B cell (primary cell): ENCODE measurements at regions not wholly inside any gene's neighbourhood (a gene's known extent, or its start where the extent isn't known, plus 50 kb on each side); places are given as distances from the start of the nearest gene placed in this dataset.

Experiments used
- ATAC-seq: fragments of 200-7000 bp; cut with Tn5 transposase; one replicate; pipeline ENCODE4 v1.10.0; 2021; ENCODE audit warnings: low read depth, mild to moderate bottlenecking, moderate number of reproducible peaks, moderate library complexity
- CTCF ChIA-PET: fragments of 350-600 bp; sonication (Branson Sonifier 250); formaldehyde crosslinking; loops from one replicate; lab custom pipeline; 2021; ENCODE audit warnings: antibody characterized with exemption, inconsistent platforms; lab: Charles Lee
- POLR2A ChIA-PET: fragments of 350-600 bp; sonication (Branson Sonifier 250); formaldehyde crosslinking; loops from one replicate; lab custom pipeline; 2021; ENCODE audit warnings: antibody characterized with exemption; lab: Charles Lee
- DNase-seq: peaks from one replicate; pipeline ENCODE4 v3.0.0; 2013
- H2AFZ ChIP-seq: 2 replicates; pipeline ENCODE4 v1.6.1; 2012; ENCODE audit warnings: mild to moderate bottlenecking, low read depth, low read length; ENCODE audit not compliant: insufficient read depth, poor library complexity, severe bottlenecking
- H3K27ac ChIP-seq, 2 donors: 1 replicate in 1 of 2; 2 replicates in 1 of 2; pipeline ENCODE4 v1.5.1; 2012 to 2013; ENCODE audit warnings: low read length in 2 of 2, mild to moderate bottlenecking in 2 of 2, moderate library complexity in 1 of 2
- H3K27me3 ChIP-seq, 4 experiments: fragments of 200-600 bp in 1 of 4; sonication (generic) in 1 of 4; replicated peaks in 1 of 4; 1 replicate in 2 of 4; 2 replicates in 2 of 4; pipeline versions ENCODE4 v1.6.1 to v1.7.0; 2013 to 2016; ENCODE audit warnings: low read length in 3 of 4, mild to moderate bottlenecking in 2 of 4, mixed read lengths in 1 of 4, moderate library complexity in 1 of 4; ENCODE audit not compliant: insufficient read depth in 4 of 4, control insufficient read depth in 3 of 4; ENCODE audit errors: control extremely low read depth in 1 of 4
- H3K36me3 ChIP-seq, 2 experiments: replicated peaks in 1 of 2; 1 replicate in 1 of 2; 2 replicates in 1 of 2; pipeline versions ENCODE4 v1.6.1 to v1.7.1; 2013; ENCODE audit warnings: low read length in 1 of 2; ENCODE audit not compliant: insufficient read depth in 2 of 2, control insufficient read depth in 1 of 2; ENCODE audit errors: control extremely low read depth in 1 of 2, extremely low read depth in 1 of 2
- H3K4me1 ChIP-seq, 2 donors: fragments of 200-600 bp in 1 of 2; sonication (generic) in 1 of 2; 1 replicate in 1 of 2; 2 replicates in 1 of 2; pipeline versions ENCODE4 v1.5.1 to v1.6.1; 2013 to 2017; ENCODE audit warnings: low read length in 2 of 2; ENCODE audit not compliant: control insufficient read depth in 2 of 2, insufficient read depth in 2 of 2
- H3K4me2 ChIP-seq: replicated peaks from 2 replicates; pipeline ENCODE3; 2012; ENCODE audit warnings: mild to moderate bottlenecking, low read depth, low read length; ENCODE audit not compliant: poor library complexity, severe bottlenecking
- H3K4me3 ChIP-seq, 5 experiments: fragments of 200-600 bp in 1 of 5; sonication (generic) in 1 of 5; 1 replicate in 3 of 5; 2 replicates in 2 of 5; pipeline versions ENCODE4 v1.5.1 to v1.7.0; 2011 to 2016; ENCODE audit warnings: low read length in 4 of 5, mild to moderate bottlenecking in 4 of 5, low read depth in 2 of 5, control low read depth in 1 of 5, moderate library complexity in 1 of 5; ENCODE audit not compliant: insufficient read depth in 1 of 5; ENCODE audit errors: control extremely low read depth in 1 of 5, extremely low read depth in 1 of 5
- H3K79me2 ChIP-seq: fragments of 200-600 bp; sonication (generic); one replicate; pipeline ENCODE4 v1.6.0; 2016; ENCODE audit warnings: low read length; ENCODE audit not compliant: control insufficient read depth, insufficient read depth
- H3K9ac ChIP-seq: fragments of 200-600 bp; sonication (generic); 2 replicates; pipeline ENCODE4 v1.6.1; 2017; ENCODE audit warnings: mild to moderate bottlenecking, low read length, moderate library complexity
- H3K9me3 ChIP-seq, 3 donors: one replicate each; pipeline versions ENCODE4 v1.6.1 to v1.7.1; 2013; ENCODE audit warnings: low read length in 2 of 3; ENCODE audit not compliant: control insufficient read depth in 2 of 3, insufficient read depth in 1 of 3; ENCODE audit errors: control extremely low read depth in 1 of 3
- H4K20me1 ChIP-seq: 2 replicates; pipeline ENCODE4 v1.6.0; 2012; ENCODE audit warnings: mild to moderate bottlenecking, low read length; ENCODE audit not compliant: insufficient read depth, control insufficient read depth, poor library complexity, severe bottlenecking
- H3K27ac Mint-ChIP-seq: one replicate; pipeline ENCODE4 v1.8.0; 2021; ENCODE audit warnings: mixed read lengths
- H3K27me3 Mint-ChIP-seq: one replicate; pipeline ENCODE4 v1.8.0; 2021; ENCODE audit warnings: mixed read lengths
- H3K4me1 Mint-ChIP-seq: one replicate; pipeline ENCODE4 v1.8.0; 2021; ENCODE audit warnings: mixed read lengths
- H3K4me3 Mint-ChIP-seq: one replicate; pipeline ENCODE4 v1.8.0; 2021; ENCODE audit warnings: mixed read lengths
- H3K9me3 Mint-ChIP-seq: one replicate; pipeline ENCODE4 v1.8.0; 2022; ENCODE audit warnings: mixed read lengths; ENCODE audit not compliant: insufficient read depth
- CTCF ChIP-seq: fragments of 200-600 bp; IDR thresholded peaks from one replicate; pipeline ENCODE4 v1.8.0; 2022; ENCODE audit warnings: antibody characterized with exemption, mild to moderate bottlenecking
- EZH2 ChIP-seq: IDR thresholded peaks from 2 replicates; pipeline ENCODE4 v1.6.1; 2012; ENCODE audit warnings: borderline replicate concordance, low read depth, mild to moderate bottlenecking, moderate library complexity, low read length; ENCODE audit not compliant: insufficient read depth, poor library complexity, severe bottlenecking
- WGBS: methylation state at CpG from one replicate; pipeline ENCODE4 v1.1.5; 2013; ENCODE audit warnings: missing lambda C conversion rate; ENCODE audit not compliant: insufficient coverage; 5-methylcytosine and 5-hydroxymethylcytosine counted together
- intact Hi-C: fragments of 100-400 bp; cut with micrococcal nuclease; formaldehyde crosslinking; loops from one replicate; pipeline ENCODE4 v1.10.0; 2022

DNA sequence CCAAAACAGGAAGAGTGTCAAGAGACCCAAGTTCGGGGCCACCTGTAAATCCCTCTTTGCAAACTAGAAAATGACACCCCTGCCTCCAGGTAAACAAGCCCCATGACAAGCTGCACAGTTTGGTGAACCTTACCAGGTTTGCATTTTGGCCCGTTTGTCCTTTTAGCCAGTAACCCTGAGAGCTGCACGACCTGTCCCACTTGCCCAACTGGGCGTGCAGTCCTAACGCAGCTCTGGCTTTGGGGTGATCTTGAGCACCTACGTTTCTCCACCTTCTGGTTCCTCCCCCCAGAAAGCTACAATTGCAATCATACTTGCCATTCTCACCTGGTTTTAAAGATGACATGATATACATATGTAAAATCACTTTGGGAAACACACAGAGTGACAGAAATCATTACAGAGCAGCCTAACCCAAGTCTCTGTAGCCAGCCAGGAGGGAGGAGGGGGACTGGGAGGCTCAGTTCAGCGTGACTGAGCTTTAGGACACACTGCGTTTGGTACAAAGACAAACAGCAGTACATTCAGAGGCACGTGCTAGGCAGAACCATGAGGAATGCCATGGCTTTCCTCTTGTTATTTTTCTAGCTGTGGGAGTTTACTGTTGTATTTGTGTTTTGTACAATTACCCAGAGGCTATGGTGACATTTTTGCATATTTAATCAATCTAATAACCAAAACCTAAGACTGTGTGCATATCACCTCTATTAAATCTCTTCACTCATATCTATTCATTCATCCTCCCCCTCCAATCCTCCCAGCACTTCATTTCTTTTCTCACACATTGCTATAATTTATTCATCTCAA is 304.0 kb downstream of the IRS1 start:
- H3K4me1 Mint-ChIP-seq = no peaks in the 10 kb centered on the region
- ChIA-PET CTCF (no interaction called here), POLR2A (no interaction called here)
- DNase-seq (no peak), ATAC-seq (no peak)
- no peaks in the 10 kb centered on the region for H3K36me3 ChIP-seq
- no peak overlapping the region for H3K9ac ChIP-seq
- no peaks in the 10 kb centered on the region for H4K20me1 ChIP-seq
- TF ChIP-seq EZH2 = no peak
- no peak for TF ChIP-seq CTCF
- no peak overlapping the region for H3K27ac Mint-ChIP-seq
- H3K27me3 Mint-ChIP-seq = peaks cover 19% of the 10 kb centered on the region
- H3K4me1 ChIP-seq = no peaks in the 10 kb centered on the region
- no peak overlapping the region for H3K4me3 ChIP-seq
- H3K4me2 ChIP-seq = no peak overlapping the region
- H3K27ac ChIP-seq = no peak overlapping the region
- H3K4me3 Mint-ChIP-seq = no peak overlapping the region
- 73% methylated on average over 7 of the region's 9 CpGs for WGBS
- H3K9me3 ChIP-seq = no peaks in the 10 kb centered on the region
- H2AFZ ChIP-seq = no peak overlapping the region
- H3K79me2 ChIP-seq = no peaks in the 10 kb centered on the region
- no peaks in the 10 kb centered on the region for H3K9me3 Mint-ChIP-seq
- H3K27me3 ChIP-seq = peaks cover 0 to 2% (median 0%) of the 10 kb centered on the region in 4 experiments
- intact Hi-C loops = no loop called here

DNA sequence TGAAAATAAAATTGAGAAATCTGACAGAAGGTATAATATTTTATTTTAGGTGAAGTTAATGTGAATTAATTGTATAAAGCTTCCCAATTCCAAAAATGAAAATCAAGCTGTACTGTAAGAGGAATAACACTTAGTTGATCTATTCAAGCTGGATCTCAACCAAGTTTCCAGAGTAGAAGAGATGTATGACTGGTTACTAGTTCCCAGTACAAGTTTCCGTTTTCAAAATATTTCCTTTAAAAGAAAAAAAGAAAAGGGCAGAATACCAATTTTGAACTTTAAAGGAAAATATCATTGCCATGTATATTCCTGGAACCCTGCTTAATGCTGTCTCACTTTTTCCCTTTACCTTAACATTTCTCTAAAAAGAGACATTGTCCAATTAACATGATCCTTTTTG is 308.5 kb downstream of the IRS1 start:
- Histone ChIP-seq H3K27me3 (no peaks in the 10 kb centered on the region), H3K36me3 (no peaks in the 10 kb centered on the region), H3K9ac (no peak overlapping the region), H4K20me1 (no peaks in the 10 kb centered on the region), H3K79me2 (no peaks in the 10 kb centered on the region), H3K27ac (no peak overlapping the region), H3K4me3 (no peak overlapping the region), H3K4me1 (no peaks in the 10 kb centered on the region), H3K9me3 (no peaks in the 10 kb centered on the region), H3K4me2 (no peak overlapping the region), H2AFZ (no peak overlapping the region)
- Mint-ChIP-seq H3K4me1 (no peaks in the 10 kb centered on the region), H3K27ac (no peak overlapping the region), H3K4me3 (no peak overlapping the region), H3K9me3 (no peaks in the 10 kb centered on the region), H3K27me3 (peaks cover 14% of the 10 kb centered on the region)
- CTCF ChIA-PET = no interaction called here
- WGBS = no CpG with 5 or more reads among the region's 1 CpG
- TF ChIP-seq EZH2 (no peak), CTCF (no peak)
- intact Hi-C loops = no loop called here
- no peak for DNase-seq
- POLR2A ChIA-PET = no interaction called here
- ATAC-seq = no peak
